Mesenchymal stem cell (in vitro differentiated cells and primary cell): ENCODE measurements at regions not wholly inside any gene's neighbourhood (a gene's known extent, or its start where the extent isn't known, plus 50 kb on each side); places are given as distances from the start of the nearest gene placed in this dataset.
A peak's percentile ranks its signal among the peaks of the same experiment; 100 is the strongest.

ENCODE experiments used
- DNase-seq: peaks from one replicate; pipeline ENCODE4 v3.0.0-alpha.2; 2013
- H2AFZ ChIP-seq: one replicate; pipeline ENCODE4 v1.6.1; 2013; ENCODE audit warnings: low read depth, mild to moderate bottlenecking, control low read depth, inconsistent platforms, low read length, moderate library complexity
- H2AK5ac ChIP-seq: 2 replicates; pipeline ENCODE4 v1.6.1; 2013; ENCODE audit warnings: low read length, moderate library complexity, mild to moderate bottlenecking, inconsistent platforms; ENCODE audit not compliant: severe bottlenecking
- H2BK120ac ChIP-seq: one replicate; pipeline ENCODE4 v1.6.1; 2013; ENCODE audit warnings: low read depth, mild to moderate bottlenecking, inconsistent platforms, low read length, moderate library complexity
- H2BK12ac ChIP-seq, 2 experiments: one replicate each; pipeline ENCODE4 v1.6.1; 2013; ENCODE audit warnings: inconsistent platforms in 2 of 2, low read length in 2 of 2, mild to moderate bottlenecking in 2 of 2, moderate library complexity in 2 of 2, control low read depth in 1 of 2
- H2BK15ac ChIP-seq: one replicate; pipeline ENCODE4 v1.6.1; 2013; ENCODE audit warnings: mild to moderate bottlenecking, low read depth, inconsistent platforms; ENCODE audit not compliant: poor library complexity, severe bottlenecking
- H2BK5ac ChIP-seq: 2 replicates; pipeline ENCODE4 v1.6.1; 2013; ENCODE audit warnings: low read depth, mild to moderate bottlenecking, low read length, control low read depth, inconsistent platforms; ENCODE audit not compliant: poor library complexity, severe bottlenecking
- H3K14ac ChIP-seq, 2 experiments: one replicate each; pipeline ENCODE4 v1.6.1; 2013; ENCODE audit warnings: inconsistent platforms in 2 of 2, low read length in 2 of 2, control low read depth in 1 of 2, mild to moderate bottlenecking in 1 of 2, moderate library complexity in 1 of 2
- H3K18ac ChIP-seq, 2 experiments: one replicate each; pipeline ENCODE4 v1.6.1; 2013; ENCODE audit warnings: inconsistent platforms in 2 of 2, low read length in 2 of 2, control low read depth in 1 of 2, low read depth in 1 of 2, mild to moderate bottlenecking in 1 of 2
- H3K23ac ChIP-seq, 2 experiments: one replicate each; pipeline ENCODE4 v1.6.1; 2013; ENCODE audit warnings: inconsistent platforms in 2 of 2, low read length in 2 of 2, mild to moderate bottlenecking in 2 of 2, moderate library complexity in 2 of 2, control low read depth in 1 of 2
- H3K27ac ChIP-seq: 2 replicates; pipeline ENCODE4 v1.5.1; 2013; ENCODE audit warnings: mild to moderate bottlenecking, moderate library complexity, low read length, control low read depth, inconsistent platforms; ENCODE audit not compliant: poor library complexity, severe bottlenecking
- H3K27me3 ChIP-seq, 2 experiments: 2 replicates each; pipeline versions ENCODE4 v1.6.1 to v1.7.0; 2013; ENCODE audit warnings: low read length in 2 of 2, mild to moderate bottlenecking in 2 of 2, moderate library complexity in 2 of 2, control low read depth in 1 of 2, inconsistent platforms in 1 of 2; ENCODE audit not compliant: control insufficient read depth in 1 of 2, insufficient read depth in 1 of 2
- H3K36me3 ChIP-seq, 2 experiments: 2 replicates each; pipeline versions ENCODE4 v1.6.1 to v1.7.0; 2013; ENCODE audit warnings: low read length in 2 of 2, control low read depth in 1 of 2, inconsistent platforms in 1 of 2, low read depth in 1 of 2, mild to moderate bottlenecking in 1 of 2; ENCODE audit not compliant: insufficient read depth in 2 of 2, control insufficient read depth in 1 of 2
- H3K4ac ChIP-seq, 2 experiments: one replicate each; pipeline ENCODE4 v1.6.1; 2013; ENCODE audit warnings: inconsistent platforms in 2 of 2, low read length in 2 of 2, mild to moderate bottlenecking in 2 of 2, moderate library complexity in 2 of 2, control low read depth in 1 of 2, low read depth in 1 of 2
- H3K4me1 ChIP-seq: 2 replicates; pipeline ENCODE4 v1.6.1; 2013; ENCODE audit warnings: low read depth, low read length, control low read depth; ENCODE audit not compliant: control insufficient read depth, insufficient read depth
- H3K4me2 ChIP-seq: 2 replicates; pipeline ENCODE4 v1.6.1; 2013; ENCODE audit warnings: low read length, mild to moderate bottlenecking, inconsistent platforms; ENCODE audit not compliant: poor library complexity, severe bottlenecking
- H3K4me3 ChIP-seq, 2 experiments: 2 replicates each; pipeline versions ENCODE4 v1.5.1 to v1.7.0; 2013; ENCODE audit warnings: low read length in 2 of 2, mild to moderate bottlenecking in 2 of 2, control low read depth in 1 of 2, low read depth in 1 of 2; ENCODE audit not compliant: insufficient read depth in 1 of 2
- H3K79me1 ChIP-seq: replicated peaks from 2 replicates; pipeline ENCODE4 v1.6.1; 2013; ENCODE audit warnings: mild to moderate bottlenecking, control low read depth, low read length, inconsistent platforms; ENCODE audit not compliant: poor library complexity, severe bottlenecking
- H3K9ac ChIP-seq: 2 replicates; pipeline ENCODE4 v1.7.0; 2013; ENCODE audit warnings: mild to moderate bottlenecking, low read length, moderate library complexity
- H3K9me3 ChIP-seq: 2 replicates; pipeline ENCODE4 v1.7.0; 2013; ENCODE audit warnings: mild to moderate bottlenecking, low read length; ENCODE audit not compliant: control insufficient read depth
- H4K8ac ChIP-seq: one replicate; pipeline ENCODE4 v1.6.1; 2013; ENCODE audit warnings: inconsistent platforms, mild to moderate bottlenecking, low read length, moderate library complexity
- H4K91ac ChIP-seq: one replicate; pipeline ENCODE4 v1.6.1; 2013; ENCODE audit warnings: mild to moderate bottlenecking, low read length, inconsistent platforms
- WGBS: methylation state at CpG from one replicate; pipeline ENCODE4 v1.1.7; 2013; ENCODE audit warnings: mixed read lengths; 5-methylcytosine and 5-hydroxymethylcytosine counted together

GRCh38 chr6:119484598-119484997 is 135.0 kb upstream of the MAN1A1 start:
- Histone ChIP-seq H2BK120ac (no peak overlapping the region), H2AFZ (no peak overlapping the region), H3K4ac (no peak overlapping the region), H3K79me1 (no peaks in the 10 kb centered on the region), H3K23ac (no peak overlapping the region), H3K4me1 (no peaks in the 10 kb centered on the region), H3K4me2 (no peak overlapping the region), H4K8ac (no peak overlapping the region), H2BK12ac (no peak overlapping the region), H3K27ac (no peak overlapping the region), H4K91ac (no peak overlapping the region), H3K27me3 (no peaks in the 10 kb centered on the region), H3K4me3 (no peak overlapping the region), H3K14ac (no peak overlapping the region), H3K18ac (no peak overlapping the region), H2BK5ac (no peak overlapping the region), H3K9ac (no peak overlapping the region), H3K9me3 (no peaks in the 10 kb centered on the region), H2BK15ac (no peak overlapping the region), H3K36me3 (no peaks in the 10 kb centered on the region), H2AK5ac (no peak overlapping the region)
- WGBS: 87% methylated on average over 3 of the region's 5 CpGs
- peak; percentile 60 for DNase-seq

GRCh38 chr6:119483908-119484307 is 134.3 kb upstream of the MAN1A1 start:
- no peak overlapping the region for H3K4me3 ChIP-seq
- no peaks in the 10 kb centered on the region for H3K36me3 ChIP-seq
- no peak overlapping the region for H2AFZ ChIP-seq
- H3K4ac ChIP-seq: no peak overlapping the region
- no peak overlapping the region for H2BK12ac ChIP-seq
- H3K4me1 ChIP-seq: no peaks in the 10 kb centered on the region
- no peak overlapping the region for H2AK5ac ChIP-seq
- H3K4me2 ChIP-seq: no peak overlapping the region
- no peak overlapping the region for H4K91ac ChIP-seq
- no peak overlapping the region for H3K9ac ChIP-seq
- H4K8ac ChIP-seq: no peak overlapping the region
- no peaks in the 10 kb centered on the region for H3K79me1 ChIP-seq
- no peaks in the 10 kb centered on the region for H3K27me3 ChIP-seq
- no peak overlapping the region for H2BK5ac ChIP-seq
- H2BK15ac ChIP-seq: no peak overlapping the region
- no peak overlapping the region for H3K18ac ChIP-seq
- no peak for DNase-seq
- H3K23ac ChIP-seq: no peak overlapping the region
- no peak overlapping the region for H3K14ac ChIP-seq
- H3K9me3 ChIP-seq: no peaks in the 10 kb centered on the region
- H3K27ac ChIP-seq: no peak overlapping the region
- no peak overlapping the region for H2BK120ac ChIP-seq

GRCh38 chr6:119482850-119483285 is 133.3 kb upstream of the MAN1A1 start:
- Histone ChIP-seq H2BK15ac (no peak overlapping the region), H2BK120ac (no peak overlapping the region), H3K4me2 (no peak overlapping the region)

DNA sequence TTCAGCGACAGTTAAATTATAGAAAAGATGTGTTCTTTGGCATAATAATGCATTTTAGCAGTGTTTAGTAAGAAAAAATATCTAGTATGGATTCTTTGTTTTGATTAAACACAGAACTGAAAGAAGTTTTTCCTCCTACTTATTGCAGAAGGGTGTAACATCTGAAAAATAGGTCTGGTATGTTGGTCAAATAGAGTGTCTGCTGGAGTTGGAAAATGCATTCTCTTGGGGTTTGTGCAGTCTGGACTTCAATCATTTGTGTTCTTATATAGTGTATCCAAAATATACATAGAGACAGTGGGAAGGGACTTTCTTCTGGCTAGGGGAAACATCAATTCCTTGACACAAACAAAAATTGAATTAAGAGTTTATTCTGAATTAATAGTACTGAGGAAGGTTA is 132.4 kb upstream of the MAN1A1 start:
- Histone ChIP-seq H3K9me3 (no peaks in the 10 kb centered on the region), H3K14ac (no peak overlapping the region), H3K4me3 (no peak overlapping the region), H2AFZ (no peak overlapping the region), H3K4me2 (no peak overlapping the region), H2BK5ac (no peak overlapping the region), H2BK120ac (no peak overlapping the region), H3K4ac (no peak overlapping the region), H4K8ac (no peak overlapping the region), H3K18ac (no peak overlapping the region), H3K36me3 (no peaks in the 10 kb centered on the region), H2AK5ac (no peak overlapping the region), H3K4me1 (no peaks in the 10 kb centered on the region), H2BK12ac (no peak overlapping the region), H3K27me3 (no peaks in the 10 kb centered on the region), H3K27ac (no peak overlapping the region), H4K91ac (no peak overlapping the region), H3K9ac (no peak overlapping the region), H3K79me1 (no peaks in the 10 kb centered on the region), H2BK15ac (no peak overlapping the region), H3K23ac (no peak overlapping the region)
- no CpG with 5 or more reads among the region's 1 CpG for whole genome bisulfite sequencing
- DNase-seq: no peak

More at GRCh38 chr6:119482850-119483285, 133.3 kb upstream of the MAN1A1 start:
- H4K91ac ChIP-seq: no peak overlapping the region
- H3K27ac ChIP-seq: no peak overlapping the region
- DNase-seq: no peak
- no peak overlapping the region for H3K4me3 ChIP-seq
- 82% methylated on average over 4 of the region's 4 CpGs for WGBS
- H3K14ac ChIP-seq: no peak overlapping the region
- no peaks in the 10 kb centered on the region for H3K9me3 ChIP-seq
- H2AFZ ChIP-seq: no peak overlapping the region
- H4K8ac ChIP-seq: no peak overlapping the region
- H3K9ac ChIP-seq: no peak overlapping the region
- H2BK5ac ChIP-seq: no peak overlapping the region
- no peak overlapping the region for H2BK12ac ChIP-seq
- no peaks in the 10 kb centered on the region for H3K27me3 ChIP-seq
- no peaks in the 10 kb centered on the region for H3K79me1 ChIP-seq
- no peak overlapping the region for H3K23ac ChIP-seq
- no peak overlapping the region for H3K4ac ChIP-seq
- H3K36me3 ChIP-seq: no peaks in the 10 kb centered on the region
- H3K18ac ChIP-seq: no peak overlapping the region
- H3K4me1 ChIP-seq: no peaks in the 10 kb centered on the region
- H2AK5ac ChIP-seq: no peak overlapping the region
